PC-3 (cell line): ENCODE measurements at regions not wholly inside any gene's neighbourhood (a gene's known extent, or its start where the extent isn't known, plus 50 kb on each side); places are given as distances from the start of the nearest gene placed in this dataset.

ENCODE experiments used
- ATAC-seq: fragments of 200-7000 bp; cut with Tn5 transposase; 2 replicates; pipeline ENCODE4 v1.9.1; 2020; ENCODE audit warnings: mild to moderate bottlenecking, moderate library complexity
- BruUV-seq: library from RNA; stranded (reverse); fragments of 400-500 nt; replicated peaks from 2 replicates; lab custom pipeline; 2021; lab: Mats Ljungman, UMichigan
- CTCF ChIA-PET: fragments of 300-600 bp; sonication (Branson Sonifier 250); formaldehyde crosslinking; loops from one replicate; lab custom pipeline; 2022; ENCODE audit warnings: antibody characterized with exemption; lab: Charles Lee
- POLR2A ChIA-PET: fragments of 300-600 bp; sonication (Branson Sonifier 250); formaldehyde crosslinking; loops from one replicate; lab custom pipeline; 2022; ENCODE audit warnings: antibody characterized with exemption; ENCODE audit not compliant: unreplicated experiment; lab: Charles Lee
- DNase-seq: peaks from one replicate; pipeline ENCODE4 v3.0.0-alpha.2; 2015
- H2AFZ ChIP-seq: fragments of 300-600 bp; sonication (generic); 2 replicates; pipeline ENCODE4 v1.6.0; 2016; ENCODE audit warnings: antibody characterized with exemption, low read length
- H3F3A ChIP-seq: fragments of 300-600 bp; sonication (generic); one replicate; pipeline ENCODE4 v1.6.0; 2017; ENCODE audit warnings: antibody characterized with exemption, low read length, control low read depth, mild to moderate bottlenecking; ENCODE audit not compliant: unreplicated experiment
- H3K27ac ChIP-seq: fragments of 300-600 bp; sonication (generic); 2 replicates; pipeline ENCODE4 v1.5.1; 2016; ENCODE audit warnings: mild to moderate bottlenecking, low read length
- H3K27me3 ChIP-seq: fragments of 300-600 bp; sonication (generic); 2 replicates; pipeline ENCODE4 v1.6.1; 2016; ENCODE audit warnings: low read length, mixed read lengths
- H3K36me3 ChIP-seq: fragments of 300-600 bp; sonication (generic); 2 replicates; pipeline ENCODE4 v1.6.1; 2016; ENCODE audit warnings: low read depth, mixed run types, low read length, mixed read lengths
- H3K4me1 ChIP-seq: fragments of 300-600 bp; sonication (generic); 2 replicates; pipeline ENCODE4 v1.5.1; 2016; ENCODE audit warnings: low read length; ENCODE audit not compliant: insufficient read depth
- H3K4me2 ChIP-seq: fragments of 300-600 bp; sonication (generic); 2 replicates; pipeline ENCODE4 v1.6.0; 2016; ENCODE audit warnings: low read length
- H3K4me3 ChIP-seq: fragments of 300-600 bp; sonication (generic); 2 replicates; pipeline ENCODE4 v1.5.1; 2016; ENCODE audit warnings: mild to moderate bottlenecking, low read length, mixed read lengths
- H3K79me2 ChIP-seq: fragments of 300-600 bp; sonication (generic); 2 replicates; pipeline ENCODE4 v1.6.1; 2017; ENCODE audit warnings: low read length, mixed read lengths
- H3K9ac ChIP-seq: fragments of 300-600 bp; sonication (generic); 2 replicates; pipeline ENCODE4 v1.6.0; 2016; ENCODE audit warnings: mild to moderate bottlenecking, low read length
- H3K9me2 ChIP-seq: fragments of 300-600 bp; sonication (generic); replicated peaks from 2 replicates; pipeline ENCODE4 v1.6.1; 2016; ENCODE audit warnings: mixed run types, low read length, mixed read lengths
- H3K9me3 ChIP-seq: fragments of 300-600 bp; sonication (generic); 2 replicates; pipeline ENCODE4 v1.6.1; 2016; ENCODE audit warnings: low read length, mixed read lengths
- H4K20me1 ChIP-seq: fragments of 300-600 bp; sonication (generic); 2 replicates; pipeline ENCODE4 v1.6.1; 2016; ENCODE audit warnings: low read length, mixed read lengths
- CTCF ChIP-seq: fragments of 300-600 bp; sonication (generic); conservative IDR thresholded peaks from 2 replicates; pipeline ENCODE4 v1.5.1; 2017; ENCODE audit warnings: antibody characterized with exemption, low read depth, mild to moderate bottlenecking, low read length
- EZH2 ChIP-seq: fragments of 300-600 bp; sonication (generic); IDR thresholded peaks from one replicate; pipeline ENCODE4 v1.6.1; 2017; ENCODE audit warnings: antibody characterized with exemption, mild to moderate bottlenecking, low read length; ENCODE audit not compliant: unreplicated experiment
- EZH2phosphoT487 ChIP-seq: fragments of 300-600 bp; sonication (generic); IDR thresholded peaks from 2 replicates; pipeline ENCODE4 v1.6.1; 2018; ENCODE audit warnings: mild to moderate bottlenecking, antibody characterized with exemption, low read length, borderline replicate concordance
- intact Hi-C: fragments of 100-400 bp; cut with micrococcal nuclease; formaldehyde crosslinking; loops from 2 replicates; pipeline ENCODE4 v1.9.0; 2023

GRCh38 chr12:74319886-74320285, 217.7 kb upstream of the ATXN7L3B start:
- Histone ChIP-seq H3K36me3 (no peaks in the 10 kb centered on the region), H3K27me3 (no peaks in the 10 kb centered on the region), H4K20me1 (no peaks in the 10 kb centered on the region), H3K4me3 (no peak overlapping the region), H3K9me3 (no peaks in the 10 kb centered on the region), H3K9ac (no peak overlapping the region), H3K27ac (no peak overlapping the region), H2AFZ (no peak overlapping the region), H3K4me1 (peaks cover 6% of the 10 kb centered on the region; the same call in 1 of the 2 replicates), H3F3A (no peaks in the 10 kb centered on the region), H3K79me2 (no peaks in the 10 kb centered on the region), H3K4me2 (no peak overlapping the region), H3K9me2 (no peaks in the 10 kb centered on the region)
- ChIA-PET CTCF (interaction anchor here (1.0 kb wide), 1 partner anchor 298 kb away, joined by 3 read pairs; no protein-coding TSS in a partner anchor), POLR2A (no interaction called here)
- TF ChIP-seq CTCF, result no peak
- no peak for TF ChIP-seq EZH2
- no peak for TF ChIP-seq EZH2phosphoT487
- no TSS peak for BruUV-seq
- ATAC-seq (no peak), DNase-seq (no peak)
- intact Hi-C loops, result loop anchor here (5.0 kb wide), 2 partner anchors 788 to 1973 kb away; no protein-coding TSS in a partner anchor

- Histone ChIP-seq H3K4me2 (no peak overlapping the region), H3K79me2 (no peaks in the 10 kb centered on the region), H3K36me3 (no peaks in the 10 kb centered on the region), H3K4me1 (peaks cover 4% of the 10 kb centered on the region; the same call in 1 of the 2 replicates), H3K9me3 (no peaks in the 10 kb centered on the region), H2AFZ (no peak overlapping the region), H4K20me1 (no peaks in the 10 kb centered on the region), H3F3A (no peaks in the 10 kb centered on the region), H3K9ac (no peak overlapping the region), H3K27me3 (no peaks in the 10 kb centered on the region), H3K27ac (no peak overlapping the region), H3K4me3 (no peak overlapping the region), H3K9me2 (no peaks in the 10 kb centered on the region)
- BruUV-seq, result no TSS peak
- TF ChIP-seq CTCF (no peak), EZH2phosphoT487 (no peak), EZH2 (no peak)
- intact Hi-C loops, result loop anchor here (5.0 kb wide), 1 partner anchor 789 kb away; no protein-coding TSS in a partner anchor
- ATAC-seq (no peak), DNase-seq (no peak)
- ChIA-PET POLR2A (interaction anchor here (0.6 kb wide), 1 partner anchor 12 kb away, joined by 3 read pairs; no protein-coding TSS in a partner anchor), CTCF (no interaction called here)
Observed at GRCh38 chr12:74321381-74321780, 216.3 kb upstream of the ATXN7L3B start.

- Histone ChIP-seq H3K4me1 (no peaks in the 10 kb centered on the region), H3K9me2 (no peaks in the 10 kb centered on the region), H3K27me3 (no peaks in the 10 kb centered on the region), H3K9ac (no peak overlapping the region), H3F3A (no peaks in the 10 kb centered on the region), H3K79me2 (no peaks in the 10 kb centered on the region), H2AFZ (no peak overlapping the region), H3K4me2 (no peak overlapping the region), H3K4me3 (no peak overlapping the region), H3K27ac (no peak overlapping the region), H3K36me3 (no peaks in the 10 kb centered on the region), H3K9me3 (no peaks in the 10 kb centered on the region), H4K20me1 (no peaks in the 10 kb centered on the region)
- ATAC-seq (no peak), DNase-seq (no peak)
- BruUV-seq, result no TSS peak
- ChIA-PET POLR2A (no interaction called here), CTCF (no interaction called here)
- intact Hi-C loops, result loop anchor here (5.0 kb wide), 1 partner anchor 790 kb away; no protein-coding TSS in a partner anchor
- TF ChIP-seq CTCF (no peak), EZH2 (no peak), EZH2phosphoT487 (no peak)
Observed at GRCh38 chr12:74322792-74323191, 214.8 kb upstream of the ATXN7L3B start.
